CD4-positive, alpha-beta T cell (primary cell): ENCODE measurements at regions not wholly inside any gene's neighbourhood (a gene's known extent, or its start where the extent isn't known, plus 50 kb on each side); places are given as distances from the start of the nearest gene placed in this dataset.
"Not testable (repeated sequence)": the region's sequence is repeated elsewhere in the genome, so short reads cannot be mapped to it uniquely, and the experiment has no call there.

Experiments used
- ATAC-seq: fragments of 200-7000 bp; cut with Tn5 transposase; one replicate; pipeline ENCODE4 v1.10.0; 2022; ENCODE audit warnings: mild to moderate bottlenecking; ENCODE audit not compliant: poor library complexity
- CTCF ChIA-PET: fragments of 350-600 bp; sonication (Branson Sonifier 250); formaldehyde crosslinking; loops from one replicate; lab custom pipeline; 2021; ENCODE audit warnings: antibody characterized with exemption, inconsistent platforms; lab: Charles Lee
- POLR2A ChIA-PET: fragments of 350-600 bp; sonication (Branson Sonifier 250); formaldehyde crosslinking; loops from one replicate; lab custom pipeline; 2021; ENCODE audit warnings: antibody characterized with exemption, inconsistent platforms; lab: Charles Lee
- DNase-seq, 14 experiments: peaks; one replicate each; pipeline ENCODE4 v3.0.0-alpha.2; 2013 to 2020; ENCODE audit warnings: mixed read lengths in 2 of 14
- H3K27ac ChIP-seq, 2 donors: one replicate each; pipeline versions ENCODE4 v1.5.1 to v1.7.0; 2013; ENCODE audit warnings: low read length in 2 of 2, low read depth in 1 of 2, mild to moderate bottlenecking in 1 of 2
- H3K27me3 ChIP-seq, 2 experiments: 1 replicate in 1 of 2; 2 replicates in 1 of 2; pipeline versions ENCODE4 v1.6.1 to v1.7.0; 2013; ENCODE audit warnings: low read length in 2 of 2, control low read depth in 1 of 2, mild to moderate bottlenecking in 1 of 2, moderate library complexity in 1 of 2; ENCODE audit not compliant: insufficient read depth in 2 of 2, control insufficient read depth in 1 of 2
- H3K36me3 ChIP-seq: one replicate; pipeline ENCODE4 v1.6.1; 2013; ENCODE audit warnings: low read length, control low read depth; ENCODE audit not compliant: insufficient read depth
- H3K4me1 ChIP-seq: one replicate; pipeline ENCODE4 v1.6.1; 2013; ENCODE audit warnings: low read length, control low read depth; ENCODE audit not compliant: insufficient read depth
- H3K4me3 ChIP-seq: one replicate; pipeline ENCODE4 v1.5.1; 2013; ENCODE audit warnings: mild to moderate bottlenecking, low read length, moderate library complexity
- H3K9me3 ChIP-seq, 2 experiments: 1 replicate in 1 of 2; 2 replicates in 1 of 2; pipeline versions ENCODE4 v1.6.1 to v1.7.0; 2013; ENCODE audit warnings: low read length in 2 of 2, mild to moderate bottlenecking in 2 of 2, control low read depth in 1 of 2, moderate library complexity in 1 of 2; ENCODE audit not compliant: control insufficient read depth in 1 of 2, insufficient read depth in 1 of 2
- H3K27ac Mint-ChIP-seq: one replicate; pipeline ENCODE4 v1.8.0; 2020; ENCODE audit warnings: mixed read lengths
- H3K27me3 Mint-ChIP-seq: one replicate; pipeline ENCODE4 v1.8.0; 2021; ENCODE audit warnings: mixed read lengths
- H3K36me3 Mint-ChIP-seq: one replicate; pipeline ENCODE4 v1.8.0; 2021; ENCODE audit warnings: low read depth, mixed read lengths
- H3K4me1 Mint-ChIP-seq: one replicate; pipeline ENCODE4 v1.8.0; 2021; ENCODE audit warnings: low read depth, mixed read lengths
- H3K4me3 Mint-ChIP-seq: one replicate; pipeline ENCODE4 v1.8.0; 2020; ENCODE audit warnings: mild to moderate bottlenecking, mixed read lengths
- H3K9me3 Mint-ChIP-seq: one replicate; pipeline ENCODE4 v1.8.0; 2020; ENCODE audit warnings: mixed read lengths
- intact Hi-C, 2 experiments: fragments of 100-400 bp; cut with DNase I in 1 of 2; cut with micrococcal nuclease in 1 of 2; formaldehyde crosslinking; loops; one replicate each; pipeline versions ENCODE4 v1.15.1 to v1.9.0; 2023 to 2025; cut with DNase I, micrococcal nuclease
- TF ChIP-seq, protein P1 (sequence below): fragments of 200-600 bp; IDR thresholded peaks from one replicate; pipeline ENCODE4 v1.8.0; 2022; ENCODE audit warnings: antibody characterized with exemption, mild to moderate bottlenecking

DNA sequence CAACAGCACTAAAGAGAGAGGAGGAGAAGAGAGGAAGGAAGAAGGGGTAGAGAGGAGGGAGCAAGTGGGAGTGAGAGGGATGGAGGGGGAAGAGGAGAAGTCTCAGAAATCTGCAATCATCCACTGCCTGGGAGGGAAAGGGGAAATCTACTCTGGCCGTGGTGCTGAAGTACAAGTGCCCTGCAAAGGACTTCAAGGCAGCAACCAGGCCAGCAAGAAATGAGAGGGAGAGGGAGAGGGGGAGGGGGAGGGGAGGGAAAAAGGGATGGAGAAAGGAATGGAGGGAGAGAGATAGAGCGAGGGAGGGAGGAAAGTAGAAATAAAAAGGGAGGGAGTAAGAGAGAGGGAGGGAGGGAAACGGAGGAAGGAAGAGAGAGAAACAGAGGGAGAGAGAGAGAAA, 130.8 kb upstream of the EEF2KMT start:
- H3K27me3 Mint-ChIP-seq = peaks cover 56% of the 10 kb centered on the region

DNA sequence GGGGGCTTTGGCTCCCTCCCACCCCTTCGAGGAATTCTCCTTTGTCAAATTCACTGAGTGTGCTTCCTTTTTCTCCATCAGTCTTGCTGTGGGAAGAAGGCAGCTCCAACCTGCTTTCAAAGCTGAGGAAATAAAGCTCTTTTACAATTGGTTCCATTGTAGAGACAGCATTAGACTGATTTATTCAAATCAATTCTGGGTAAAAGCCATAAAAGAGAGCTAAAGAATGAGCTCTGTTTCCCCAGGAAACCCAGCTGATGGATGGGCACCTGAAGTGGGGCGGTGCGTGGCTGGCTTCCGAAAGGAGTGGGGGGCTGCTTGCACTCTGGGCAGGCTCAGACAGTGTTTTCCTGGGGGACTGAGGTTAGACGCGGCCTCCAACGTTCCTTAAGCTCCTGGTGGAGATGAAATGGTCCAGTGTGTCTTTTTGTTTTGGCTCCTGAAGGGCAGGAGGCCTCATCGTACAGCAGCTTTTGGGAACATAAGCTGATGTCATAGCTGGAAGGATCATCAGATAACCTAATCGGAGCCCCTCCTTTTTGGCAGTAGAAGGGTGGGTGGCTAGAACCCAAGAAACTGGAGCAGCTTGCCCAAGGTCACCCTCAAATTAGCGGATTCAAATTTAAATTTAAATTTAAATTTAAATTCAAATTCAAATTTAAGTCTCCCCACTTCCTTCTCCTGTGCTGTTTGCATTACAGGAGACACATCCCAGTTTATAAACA, 128.5 kb upstream of the EEF2KMT start:
- Mint-ChIP-seq H3K27me3 (peaks cover 54% of the 10 kb centered on the region), H3K27ac (no peak overlapping the region), H3K9me3 (no peaks in the 10 kb centered on the region), H3K4me3 (no peak overlapping the region), H3K36me3 (no peaks in the 10 kb centered on the region), H3K4me1 (no peaks in the 10 kb centered on the region)
- ATAC-seq (no peak), DNase-seq (no peak)
- Histone ChIP-seq H3K4me1 (no peaks in the 10 kb centered on the region), H3K27ac (no peak overlapping the region), H3K27me3 (peaks cover 16 to 22% of the 10 kb centered on the region in 2 experiments), H3K9me3 (no peaks in the 10 kb centered on the region), H3K36me3 (no peaks in the 10 kb centered on the region), H3K4me3 (no peak overlapping the region)
- intact Hi-C loops = no loop called here
- ChIA-PET CTCF (no interaction called here), POLR2A (no interaction called here)
- TF ChIP-seq, protein P1, sequence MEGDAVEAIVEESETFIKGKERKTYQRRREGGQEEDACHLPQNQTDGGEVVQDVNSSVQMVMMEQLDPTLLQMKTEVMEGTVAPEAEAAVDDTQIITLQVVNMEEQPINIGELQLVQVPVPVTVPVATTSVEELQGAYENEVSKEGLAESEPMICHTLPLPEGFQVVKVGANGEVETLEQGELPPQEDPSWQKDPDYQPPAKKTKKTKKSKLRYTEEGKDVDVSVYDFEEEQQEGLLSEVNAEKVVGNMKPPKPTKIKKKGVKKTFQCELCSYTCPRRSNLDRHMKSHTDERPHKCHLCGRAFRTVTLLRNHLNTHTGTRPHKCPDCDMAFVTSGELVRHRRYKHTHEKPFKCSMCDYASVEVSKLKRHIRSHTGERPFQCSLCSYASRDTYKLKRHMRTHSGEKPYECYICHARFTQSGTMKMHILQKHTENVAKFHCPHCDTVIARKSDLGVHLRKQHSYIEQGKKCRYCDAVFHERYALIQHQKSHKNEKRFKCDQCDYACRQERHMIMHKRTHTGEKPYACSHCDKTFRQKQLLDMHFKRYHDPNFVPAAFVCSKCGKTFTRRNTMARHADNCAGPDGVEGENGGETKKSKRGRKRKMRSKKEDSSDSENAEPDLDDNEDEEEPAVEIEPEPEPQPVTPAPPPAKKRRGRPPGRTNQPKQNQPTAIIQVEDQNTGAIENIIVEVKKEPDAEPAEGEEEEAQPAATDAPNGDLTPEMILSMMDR = no peak

More for the DNA sequence above, 130.8 kb upstream of the EEF2KMT start:
- ChIA-PET CTCF (no interaction called here), POLR2A (no interaction called here)
- Histone ChIP-seq H3K36me3 (no peaks in the 10 kb centered on the region), H3K4me1 (no peaks in the 10 kb centered on the region), H3K9me3 (no peaks in the 10 kb centered on the region), H3K27me3 (peaks cover 19 to 35% of the 10 kb centered on the region in 2 experiments), H3K4me3 (no peak overlapping the region), H3K27ac (no peak overlapping the region)
- ATAC-seq (no peak), DNase-seq (no peak)
- H3K27ac Mint-ChIP-seq = no peak overlapping the region
- H3K4me3 Mint-ChIP-seq = no peak overlapping the region
- intact Hi-C loops = no loop called here
- H3K36me3 Mint-ChIP-seq = no peaks in the 10 kb centered on the region
- no peaks in the 10 kb centered on the region for H3K4me1 Mint-ChIP-seq
- H3K9me3 Mint-ChIP-seq = no peaks in the 10 kb centered on the region
- TF ChIP-seq, protein P1 = no peak

DNA sequence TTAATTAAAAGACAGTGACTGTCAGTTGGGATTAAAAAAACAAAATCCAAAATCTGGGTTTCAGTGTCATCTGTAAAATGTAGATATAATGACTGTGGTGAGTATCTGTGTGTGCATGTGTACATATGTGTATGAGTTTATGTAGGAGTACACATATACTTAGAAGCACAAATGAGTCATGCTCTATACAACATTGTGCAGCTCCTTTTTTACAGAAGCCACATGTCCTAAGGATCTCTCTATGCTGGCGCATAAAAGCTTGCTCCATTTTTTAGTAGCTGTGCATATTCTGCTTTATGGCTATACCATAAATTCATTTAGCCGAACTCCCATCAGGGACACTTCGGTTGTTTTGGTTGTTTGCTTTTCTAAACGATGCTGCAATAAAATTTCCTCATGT, 125.2 kb upstream of the EEF2KMT start:
- ATAC-seq (no peak), DNase-seq (no peak)
- H3K9me3 ChIP-seq = peaks cover 0 to 2% of the 10 kb centered on the region in 2 experiments
- TF ChIP-seq, protein P1 = no peak
- Mint-ChIP-seq H3K4me1 (no peaks in the 10 kb centered on the region), H3K27me3 (peaks cover 53% of the 10 kb centered on the region), H3K9me3 (no peaks in the 10 kb centered on the region), H3K27ac (no peak overlapping the region), H3K4me3 (no peak overlapping the region), H3K36me3 (no peaks in the 10 kb centered on the region)
- no peaks in the 10 kb centered on the region for H3K36me3 ChIP-seq
- POLR2A ChIA-PET = no interaction called here
- H3K27ac ChIP-seq = no peak overlapping the region
- H3K27me3 ChIP-seq = peaks cover 15% of the 10 kb centered on the region in 2 experiments
- H3K4me3 ChIP-seq = no peak overlapping the region
- H3K4me1 ChIP-seq = no peaks in the 10 kb centered on the region
- CTCF ChIA-PET = no interaction called here
- intact Hi-C loops = no loop called here

DNA sequence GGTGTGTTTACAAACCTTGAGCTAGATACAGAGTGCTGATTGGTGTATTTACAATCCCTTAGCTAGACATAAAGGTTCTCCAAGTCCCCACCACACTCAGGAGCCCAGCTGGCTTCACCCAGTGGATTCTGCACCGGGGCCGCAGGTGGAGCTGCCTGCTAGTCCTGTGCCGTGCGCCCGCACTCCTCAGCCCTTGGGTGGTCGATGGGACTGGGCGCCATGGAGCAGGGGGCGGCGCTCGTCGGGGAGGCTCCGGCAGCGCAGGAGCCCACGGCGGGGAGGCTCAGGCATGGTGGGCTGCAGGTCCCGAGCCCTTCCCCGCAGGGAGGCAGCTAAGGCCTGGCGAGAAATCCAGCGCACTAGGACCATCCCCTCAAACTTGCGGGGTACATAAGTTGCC, 124.2 kb upstream of the EEF2KMT start:
- H3K36me3 ChIP-seq, H3K4me3 ChIP-seq, H3K9me3 Mint-ChIP-seq, CTCF ChIA-PET, H3K4me1 ChIP-seq, H3K36me3 Mint-ChIP-seq, H3K9me3 ChIP-seq, DNase-seq, H3K4me1 Mint-ChIP-seq, H3K27ac ChIP-seq, H3K27ac Mint-ChIP-seq, H3K4me3 Mint-ChIP-seq, intact Hi-C loops, POLR2A ChIA-PET, ATAC-seq: not testable (repeated sequence)
- peaks cover 19% of the 10 kb centered on the region in 2 experiments for H3K27me3 ChIP-seq
- peaks cover 53% of the 10 kb centered on the region for H3K27me3 Mint-ChIP-seq
